PFSK-1 (cell line): ENCODE measurements at regions not wholly inside any gene's neighbourhood (a gene's known extent, or its start where the extent isn't known, plus 50 kb on each side); places are given as distances from the start of the nearest gene placed in this dataset.

Experiments used
- FOXP2 ChIP-seq: optimal IDR thresholded peaks from 2 replicates; pipeline ENCODE3; 2011; ENCODE audit warnings: borderline replicate concordance, control low read depth, inconsistent platforms; ENCODE audit not compliant: insufficient read depth; ENCODE audit errors: extremely low read length, extremely low read depth
- POLR2AphosphoS5 ChIP-seq: IDR thresholded peaks from 2 replicates; pipeline ENCODE4 v1.6.1; 2012; ENCODE audit warnings: low read depth, mild to moderate bottlenecking, control low read depth, low read length, moderate library complexity
- SIN3A ChIP-seq: IDR thresholded peaks from 2 replicates; pipeline ENCODE4 v1.6.1; 2012; ENCODE audit warnings: mild to moderate bottlenecking, low read length, moderate library complexity, borderline replicate concordance; ENCODE audit not compliant: insufficient read depth
- TAF1 ChIP-seq: IDR thresholded peaks from 2 replicates; pipeline ENCODE4 v1.6.1; 2012; ENCODE audit warnings: low read length, control low read depth, borderline replicate concordance; ENCODE audit not compliant: insufficient read depth
- TF ChIP-seq, protein P1 (sequence below), 2 experiments: IDR thresholded peaks; 2 replicates each; pipeline versions ENCODE4 v1.6.1 to v1.8.0; 2011 to 2012; ENCODE audit warnings: low read depth in 2 of 2, low read length in 2 of 2, control low read depth in 1 of 2, inconsistent platforms in 1 of 2, mild to moderate bottlenecking in 1 of 2, moderate library complexity in 1 of 2; ENCODE audit not compliant: insufficient read depth in 1 of 2

DNA sequence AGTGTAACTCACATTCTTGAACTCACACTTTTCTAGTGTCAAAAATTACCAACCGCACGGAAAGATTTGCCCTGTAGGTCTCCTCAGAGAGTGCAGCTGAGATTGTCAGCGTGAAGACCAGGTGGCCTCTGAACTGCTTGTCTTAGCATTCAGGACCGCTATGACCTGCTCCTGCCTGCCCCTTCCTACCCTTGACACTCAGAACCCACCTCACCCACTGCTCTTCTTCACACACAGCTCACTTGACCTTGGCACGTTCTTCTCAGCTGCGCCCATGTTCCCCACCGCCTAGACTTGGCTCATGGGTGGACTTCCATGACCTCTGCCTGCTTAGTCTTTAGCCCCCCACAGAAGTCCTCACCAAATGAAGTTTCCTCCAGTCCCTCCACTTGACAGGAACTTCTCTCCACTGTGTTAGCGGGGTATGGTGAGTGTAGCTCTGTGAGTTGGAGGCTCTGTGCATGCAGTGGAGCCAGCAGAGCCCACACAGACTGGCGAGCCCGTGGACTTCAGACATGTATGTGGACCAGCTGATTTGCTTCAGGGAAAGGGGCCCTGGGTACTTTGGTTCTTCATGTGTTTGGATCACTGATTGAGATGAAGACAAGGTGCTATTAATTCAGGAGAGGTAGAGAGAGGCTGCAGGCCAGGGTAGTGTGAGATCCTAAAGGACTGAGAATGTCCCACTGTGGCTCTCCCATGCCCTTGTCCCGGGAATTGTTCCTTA, 221.3 kb downstream of the OPA1 start:
- no peak for TF ChIP-seq TAF1
- TF ChIP-seq SIN3A = no peak
- TF ChIP-seq, protein P1, sequence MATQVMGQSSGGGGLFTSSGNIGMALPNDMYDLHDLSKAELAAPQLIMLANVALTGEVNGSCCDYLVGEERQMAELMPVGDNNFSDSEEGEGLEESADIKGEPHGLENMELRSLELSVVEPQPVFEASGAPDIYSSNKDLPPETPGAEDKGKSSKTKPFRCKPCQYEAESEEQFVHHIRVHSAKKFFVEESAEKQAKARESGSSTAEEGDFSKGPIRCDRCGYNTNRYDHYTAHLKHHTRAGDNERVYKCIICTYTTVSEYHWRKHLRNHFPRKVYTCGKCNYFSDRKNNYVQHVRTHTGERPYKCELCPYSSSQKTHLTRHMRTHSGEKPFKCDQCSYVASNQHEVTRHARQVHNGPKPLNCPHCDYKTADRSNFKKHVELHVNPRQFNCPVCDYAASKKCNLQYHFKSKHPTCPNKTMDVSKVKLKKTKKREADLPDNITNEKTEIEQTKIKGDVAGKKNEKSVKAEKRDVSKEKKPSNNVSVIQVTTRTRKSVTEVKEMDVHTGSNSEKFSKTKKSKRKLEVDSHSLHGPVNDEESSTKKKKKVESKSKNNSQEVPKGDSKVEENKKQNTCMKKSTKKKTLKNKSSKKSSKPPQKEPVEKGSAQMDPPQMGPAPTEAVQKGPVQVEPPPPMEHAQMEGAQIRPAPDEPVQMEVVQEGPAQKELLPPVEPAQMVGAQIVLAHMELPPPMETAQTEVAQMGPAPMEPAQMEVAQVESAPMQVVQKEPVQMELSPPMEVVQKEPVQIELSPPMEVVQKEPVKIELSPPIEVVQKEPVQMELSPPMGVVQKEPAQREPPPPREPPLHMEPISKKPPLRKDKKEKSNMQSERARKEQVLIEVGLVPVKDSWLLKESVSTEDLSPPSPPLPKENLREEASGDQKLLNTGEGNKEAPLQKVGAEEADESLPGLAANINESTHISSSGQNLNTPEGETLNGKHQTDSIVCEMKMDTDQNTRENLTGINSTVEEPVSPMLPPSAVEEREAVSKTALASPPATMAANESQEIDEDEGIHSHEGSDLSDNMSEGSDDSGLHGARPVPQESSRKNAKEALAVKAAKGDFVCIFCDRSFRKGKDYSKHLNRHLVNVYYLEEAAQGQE (IDR thresholded peaks at IDR 0.05; ENCODE audit: insufficient read depth in 1 of 2, low read depth in 2 of 2, low read length in 2 of 2) = no peak
- no peak for TF ChIP-seq FOXP2
- TF ChIP-seq POLR2AphosphoS5 = no peak

DNA sequence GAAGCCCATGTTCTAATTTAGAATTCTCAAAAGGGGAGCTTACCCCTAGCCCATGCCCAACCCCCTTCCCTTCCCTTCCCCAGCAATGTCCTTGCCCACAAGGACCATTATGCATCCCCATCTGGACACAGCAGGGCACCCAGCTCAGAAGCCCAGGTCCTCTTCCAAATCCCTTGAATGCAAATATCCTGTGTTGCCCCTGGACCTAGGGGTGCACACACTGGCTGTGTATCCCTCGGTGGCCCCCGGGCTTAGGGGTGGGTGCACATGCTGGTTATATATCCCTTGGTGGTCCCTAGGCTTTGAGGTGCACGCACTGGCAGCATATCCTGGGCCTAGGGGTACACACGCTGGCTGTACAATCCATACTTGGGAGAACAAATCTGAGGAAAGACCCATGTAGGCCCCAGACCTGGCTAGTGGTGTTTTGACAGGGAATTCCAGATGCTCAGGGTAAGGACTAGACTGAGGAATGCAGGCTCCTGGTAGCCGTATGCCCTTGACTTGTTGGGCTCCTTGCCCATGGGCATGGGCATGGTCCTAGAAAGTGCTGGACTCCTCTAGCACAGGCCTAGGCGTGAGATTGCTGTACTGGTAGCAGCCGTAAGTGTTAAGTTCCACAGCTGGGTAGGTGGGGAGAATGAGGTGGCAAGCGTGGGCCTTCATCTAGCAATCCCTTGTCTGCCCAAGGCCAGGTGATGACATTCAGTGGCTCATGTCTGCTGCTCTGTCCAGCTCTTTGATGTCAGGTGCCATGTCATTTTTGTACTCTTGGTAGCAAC, 222.4 kb downstream of the OPA1 start:
- TF ChIP-seq POLR2AphosphoS5 (no peak), FOXP2 (no peak), SIN3A (no peak)

DNA sequence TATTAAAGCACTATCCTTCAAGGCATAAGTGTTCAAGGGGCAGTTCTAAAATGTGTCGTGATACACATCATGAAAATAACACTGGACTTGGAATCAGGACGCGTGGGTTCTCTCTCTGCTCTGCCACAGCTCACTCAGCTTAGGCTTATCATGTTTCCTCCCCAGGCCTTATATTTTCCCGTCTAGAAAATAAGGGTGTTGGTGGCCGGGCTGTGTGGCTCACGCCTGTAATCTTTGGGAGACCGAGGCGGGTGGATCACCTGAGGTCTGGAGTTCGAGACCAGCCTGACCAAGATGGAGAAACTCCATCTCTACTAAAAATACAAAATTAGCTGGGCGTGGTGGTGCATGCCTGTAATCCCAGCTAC, 223.0 kb downstream of the OPA1 start:
- TF ChIP-seq SIN3A = no peak
- TF ChIP-seq TAF1 = no peak
- no peak for TF ChIP-seq POLR2AphosphoS5
- no peak for TF ChIP-seq FOXP2
- TF ChIP-seq, protein P1 (IDR thresholded peaks at IDR 0.05; ENCODE audit: insufficient read depth in 1 of 2, low read depth in 2 of 2, low read length in 2 of 2) = no peak

DNA sequence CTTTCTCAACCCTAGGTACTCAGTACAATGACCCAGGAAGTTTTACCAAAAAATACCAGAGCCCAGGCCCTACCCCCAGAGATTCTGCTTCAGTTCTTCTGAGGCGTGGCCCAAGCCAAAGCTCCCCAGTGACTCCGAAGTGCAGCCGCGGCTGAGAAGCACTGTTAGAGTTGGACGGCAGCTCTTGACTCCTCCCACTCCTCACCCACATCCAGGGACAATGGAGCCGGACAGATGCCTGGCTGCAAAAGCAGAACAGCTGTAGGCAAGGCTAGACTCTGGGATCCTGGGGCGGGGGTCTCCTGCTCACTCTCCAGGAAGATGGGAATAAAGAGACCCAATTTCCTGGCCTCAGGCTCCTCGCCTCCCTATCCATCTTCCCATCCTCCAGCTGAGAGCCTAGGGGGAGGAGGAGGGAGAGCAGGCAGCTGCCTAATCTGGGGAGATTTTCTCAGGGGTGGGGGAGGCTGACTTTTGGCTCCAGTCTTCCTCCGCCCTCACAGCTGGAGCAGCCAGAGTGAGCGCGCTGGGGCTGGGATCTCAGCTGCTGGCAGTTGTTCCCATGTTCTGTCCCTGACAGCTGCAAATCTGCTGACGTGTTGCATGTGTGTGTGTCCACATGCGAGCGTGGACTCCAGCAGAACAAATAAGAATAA, 223.8 kb downstream of the OPA1 start:
- TF ChIP-seq SIN3A (no peak), FOXP2 (no peak), POLR2AphosphoS5 (no peak), TAF1 (no peak)
- TF ChIP-seq, protein P1 (IDR thresholded peaks at IDR 0.05; ENCODE audit: insufficient read depth in 1 of 2, low read depth in 2 of 2, low read length in 2 of 2) = no peak

DNA sequence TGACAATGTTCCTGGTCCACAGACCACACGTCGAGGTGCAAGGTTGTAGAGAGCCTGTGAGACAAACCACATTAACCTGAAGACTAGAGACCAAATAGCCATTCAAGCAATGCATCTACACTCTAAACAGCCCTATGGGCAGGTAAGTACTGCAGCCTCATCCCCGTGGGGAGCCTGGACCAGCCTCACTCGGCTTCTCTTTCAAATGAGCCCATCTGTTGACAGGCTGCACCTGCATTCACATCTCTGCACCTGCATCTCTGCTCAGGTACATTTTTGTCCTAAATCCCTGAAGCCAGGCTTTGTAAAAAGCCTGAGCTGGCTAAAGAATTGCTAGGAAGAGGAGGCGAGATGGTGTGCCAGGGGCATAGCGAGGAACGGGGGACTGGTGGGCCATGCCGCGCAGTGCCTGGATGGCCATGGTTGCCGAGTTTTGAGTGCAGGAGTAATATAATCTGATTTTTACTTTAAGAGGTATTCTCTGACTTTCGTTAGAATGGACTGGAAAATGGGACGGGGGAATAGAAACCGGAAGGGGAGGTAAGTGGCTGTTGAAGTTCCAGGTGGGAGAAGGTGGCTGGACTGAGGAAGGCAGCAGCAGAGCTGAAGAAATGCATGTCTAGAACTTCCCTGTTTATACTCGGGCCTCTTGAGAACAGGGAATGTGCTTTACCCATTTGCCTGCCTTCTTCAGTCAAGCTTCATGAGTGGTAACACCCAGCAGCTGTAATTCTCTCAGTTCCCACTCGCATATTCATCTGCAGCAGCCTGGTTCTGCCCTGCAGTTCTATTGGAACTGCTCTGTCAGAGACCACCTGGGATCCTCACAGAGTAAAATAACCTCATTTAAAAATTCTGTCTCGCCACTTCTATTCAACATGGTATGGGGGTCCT, 226.4 kb downstream of the OPA1 start:
- no peak for TF ChIP-seq SIN3A
- no peak for TF ChIP-seq POLR2AphosphoS5
- TF ChIP-seq, protein P1 (IDR thresholded peaks at IDR 0.05; ENCODE audit: insufficient read depth in 1 of 2, low read depth in 2 of 2, low read length in 2 of 2) = no peak
- TF ChIP-seq TAF1 = no peak
- no peak for TF ChIP-seq FOXP2
